HS-5 (cell line): ENCODE measurements at regions not wholly inside any gene's neighbourhood (a gene's known extent, or its start where the extent isn't known, plus 50 kb on each side); places are given as distances from the start of the nearest gene placed in this dataset.
"Not testable (repeated sequence)": the region's sequence is repeated elsewhere in the genome, so short reads cannot be mapped to it uniquely, and the experiment has no call there.

Experiments
- DNase-seq: peaks from one replicate; pipeline ENCODE4 v3.0.0-alpha.2; 2012; ENCODE audit warnings: low read depth

- DNase-seq = no peak
Measured at GRCh38 chr12:89289720-89290119, 62.6 kb downstream of the DUSP6 start.

GRCh38 chr12:89288959-89289358 lies 63.3 kb downstream of the DUSP6 start:
- no peak for DNase-seq

- DNase-seq = no peak
Measured at GRCh38 chr12:89286501-89286900, 65.8 kb downstream of the DUSP6 start.

GRCh38 chr12:89281539-89281867 lies 70.8 kb downstream of the DUSP6 start:
- no peak for DNase-seq

- DNase-seq = no peak
Measured at GRCh38 chr12:89280833-89281538, 71.3 kb downstream of the DUSP6 start.

- DNase-seq = no peak
Measured at GRCh38 chr12:89279499-89279898, 72.8 kb downstream of the DUSP6 start.

GRCh38 chr12:89278862-89279261 lies 73.4 kb downstream of the DUSP6 start:
- no peak for DNase-seq

GRCh38 chr12:89278169-89278568 lies 74.1 kb downstream of the DUSP6 start:
- no peak for DNase-seq

- DNase-seq = no peak
Measured at GRCh38 chr12:89276860-89277259, 75.4 kb downstream of the DUSP6 start.

- DNase-seq = no peak
Measured at GRCh38 chr12:89273525-89273924, 78.8 kb downstream of the DUSP6 start.

GRCh38 chr12:89270548-89270947 lies 81.8 kb downstream of the DUSP6 start:
- no peak for DNase-seq

GRCh38 chr12:89269174-89269573 lies 83.1 kb downstream of the DUSP6 start:
- no peak for DNase-seq

GRCh38 chr12:89267404-89267803 lies 84.9 kb downstream of the DUSP6 start:
- no peak for DNase-seq

- not testable (repeated sequence) for DNase-seq
Measured at GRCh38 chr12:89266574-89267188, 85.6 kb downstream of the DUSP6 start.

- DNase-seq = no peak
Measured at GRCh38 chr12:89264837-89265236, 87.5 kb downstream of the DUSP6 start.

- DNase-seq = no peak
Measured at GRCh38 chr12:89263900-89264299, 88.4 kb downstream of the DUSP6 start.

- no peak for DNase-seq
Measured at GRCh38 chr12:89262855-89263552, 89.3 kb downstream of the DUSP6 start.

GRCh38 chr12:89261982-89262381 lies 90.3 kb downstream of the DUSP6 start:
- DNase-seq = no peak

- no peak for DNase-seq
Measured at GRCh38 chr12:89260841-89261637, 91.3 kb downstream of the DUSP6 start.

GRCh38 chr12:89259821-89260220 lies 92.5 kb downstream of the DUSP6 start:
- DNase-seq = no peak

GRCh38 chr12:89258240-89258969 lies 93.9 kb downstream of the DUSP6 start:
- no peak for DNase-seq

- no peak for DNase-seq
Measured at GRCh38 chr12:89257340-89257739, 95.0 kb downstream of the DUSP6 start.
